OCI-LY3 (cell line): ENCODE measurements at regions not wholly inside any gene's neighbourhood (a gene's known extent, or its start where the extent isn't known, plus 50 kb on each side); places are given as distances from the start of the nearest gene placed in this dataset.

Experiments used
- EZH2phosphoT487 ChIP-seq: fragments of 200-600 bp; shearing (Covaris generic); IDR thresholded peaks from 2 replicates; pipeline ENCODE4 v1.6.1; 2018; ENCODE audit warnings: antibody characterized with exemption, mixed run types, low read depth
- TF ChIP-seq, protein P1 (sequence below): fragments of 200-600, 300-600 bp; sonication (generic); IDR thresholded peaks from 2 replicates; pipeline ENCODE4 v1.5.1; 2014; ENCODE audit warnings: antibody characterized with exemption, low read length, low read depth

DNA sequence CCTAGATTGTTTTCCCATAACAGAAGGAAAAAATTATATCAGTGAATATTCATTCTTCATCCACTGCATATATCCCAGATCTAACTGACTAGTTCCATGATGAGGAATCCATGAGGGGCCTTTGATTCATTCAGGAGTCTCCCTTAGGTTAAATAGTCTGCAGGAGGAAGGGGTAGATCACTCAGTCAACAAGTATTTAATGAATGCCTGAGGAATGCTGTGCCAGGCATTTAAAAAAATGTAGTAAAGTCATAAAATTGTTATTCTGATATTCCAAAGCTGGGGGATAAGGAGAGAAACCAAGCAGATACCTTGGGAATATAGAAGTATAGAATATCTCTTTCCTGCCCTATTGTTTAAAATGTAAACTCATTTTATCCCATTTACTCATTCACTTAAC is 216.2 kb upstream of the CAND1 start:
- TF ChIP-seq, protein P1, sequence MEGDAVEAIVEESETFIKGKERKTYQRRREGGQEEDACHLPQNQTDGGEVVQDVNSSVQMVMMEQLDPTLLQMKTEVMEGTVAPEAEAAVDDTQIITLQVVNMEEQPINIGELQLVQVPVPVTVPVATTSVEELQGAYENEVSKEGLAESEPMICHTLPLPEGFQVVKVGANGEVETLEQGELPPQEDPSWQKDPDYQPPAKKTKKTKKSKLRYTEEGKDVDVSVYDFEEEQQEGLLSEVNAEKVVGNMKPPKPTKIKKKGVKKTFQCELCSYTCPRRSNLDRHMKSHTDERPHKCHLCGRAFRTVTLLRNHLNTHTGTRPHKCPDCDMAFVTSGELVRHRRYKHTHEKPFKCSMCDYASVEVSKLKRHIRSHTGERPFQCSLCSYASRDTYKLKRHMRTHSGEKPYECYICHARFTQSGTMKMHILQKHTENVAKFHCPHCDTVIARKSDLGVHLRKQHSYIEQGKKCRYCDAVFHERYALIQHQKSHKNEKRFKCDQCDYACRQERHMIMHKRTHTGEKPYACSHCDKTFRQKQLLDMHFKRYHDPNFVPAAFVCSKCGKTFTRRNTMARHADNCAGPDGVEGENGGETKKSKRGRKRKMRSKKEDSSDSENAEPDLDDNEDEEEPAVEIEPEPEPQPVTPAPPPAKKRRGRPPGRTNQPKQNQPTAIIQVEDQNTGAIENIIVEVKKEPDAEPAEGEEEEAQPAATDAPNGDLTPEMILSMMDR, result no peak
- no peak for TF ChIP-seq EZH2phosphoT487
